H54 (cell line): ENCODE measurements at regions not wholly inside any gene's neighbourhood (a gene's known extent, or its start where the extent isn't known, plus 50 kb on each side); places are given as distances from the start of the nearest gene placed in this dataset.
A peak's percentile ranks its signal among the peaks of the same experiment; 100 is the strongest.

Experiments used
- DNase-seq: peaks from one replicate; pipeline ENCODE4 v3.0.0; 2011; ENCODE audit warnings: low spot score, mixed read lengths; ENCODE audit not compliant: insufficient read length
- FAIRE-seq: peaks from 3 replicates; lab custom pipeline; 2011; peaks lifted over from hg19 to GRCh38; lab: Jason Lieb, UNC
- POLR2A ChIP-seq: IDR thresholded peaks from 2 replicates; pipeline ENCODE4 v1.6.1; 2011; ENCODE audit warnings: low read depth, mild to moderate bottlenecking, low read length

GRCh38 chr1:232682248-232682647 lies 52.3 kb upstream of the SIPA1L2 start:
- FAIRE-seq (no peak), DNase-seq (no peak)
- TF ChIP-seq POLR2A: no peak

- FAIRE-seq (no peak), DNase-seq (peak; percentile 15)
- TF ChIP-seq POLR2A: no peak
These were observed 54.6 kb upstream of the SIPA1L2 start for GRCh38 chr1:232684371-232685105.

GRCh38 chr1:232686346-232686745 lies 56.4 kb upstream of the SIPA1L2 start:
- FAIRE-seq: no peak
- TF ChIP-seq POLR2A: no peak
- no peak for DNase-seq

- TF ChIP-seq POLR2A: no peak
- FAIRE-seq (no peak), DNase-seq (no peak)
These were observed 57.4 kb upstream of the SIPA1L2 start for GRCh38 chr1:232687304-232687703.

GRCh38 chr1:232687728-232688127 lies 57.8 kb upstream of the SIPA1L2 start:
- TF ChIP-seq POLR2A: no peak
- DNase-seq (no peak), FAIRE-seq (no peak)

- no peak for FAIRE-seq
- no peak for TF ChIP-seq POLR2A
- no peak for DNase-seq
These were observed 58.5 kb upstream of the SIPA1L2 start for GRCh38 chr1:232688398-232688797.

- no peak for TF ChIP-seq POLR2A
- FAIRE-seq (no peak), DNase-seq (no peak)
These were observed 59.8 kb upstream of the SIPA1L2 start for GRCh38 chr1:232689711-232690110.

- no peak for TF ChIP-seq POLR2A
- DNase-seq (no peak), FAIRE-seq (no peak)
These were observed 60.5 kb upstream of the SIPA1L2 start for GRCh38 chr1:232690285-232690935.

GRCh38 chr1:232694475-232694874 lies 64.5 kb upstream of the SIPA1L2 start:
- no peak for TF ChIP-seq POLR2A
- FAIRE-seq (no peak), DNase-seq (no peak)

- no peak for FAIRE-seq
- TF ChIP-seq POLR2A: no peak
- DNase-seq: no peak
These were observed 65.9 kb upstream of the SIPA1L2 start for GRCh38 chr1:232695621-232696385.

GRCh38 chr1:232696466-232696865 lies 66.5 kb upstream of the SIPA1L2 start:
- no peak for FAIRE-seq
- no peak for DNase-seq
- TF ChIP-seq POLR2A: no peak

- DNase-seq (no peak), FAIRE-seq (no peak)
- no peak for TF ChIP-seq POLR2A
These were observed 67.4 kb upstream of the SIPA1L2 start for GRCh38 chr1:232697187-232697822.

GRCh38 chr1:232699814-232700213 lies 69.9 kb upstream of the SIPA1L2 start:
- DNase-seq (no peak), FAIRE-seq (no peak)
- TF ChIP-seq POLR2A: no peak

- no peak for TF ChIP-seq POLR2A
- no peak for FAIRE-seq
- no peak for DNase-seq
These were observed 73.0 kb upstream of the SIPA1L2 start for GRCh38 chr1:232702911-232703310.
